ENCODE measurements at regions not wholly inside any gene's neighbourhood (a gene's known extent, or its start where the extent isn't known, plus 50 kb on each side); places are given as distances from the start of the nearest gene placed in this dataset.

DNA sequence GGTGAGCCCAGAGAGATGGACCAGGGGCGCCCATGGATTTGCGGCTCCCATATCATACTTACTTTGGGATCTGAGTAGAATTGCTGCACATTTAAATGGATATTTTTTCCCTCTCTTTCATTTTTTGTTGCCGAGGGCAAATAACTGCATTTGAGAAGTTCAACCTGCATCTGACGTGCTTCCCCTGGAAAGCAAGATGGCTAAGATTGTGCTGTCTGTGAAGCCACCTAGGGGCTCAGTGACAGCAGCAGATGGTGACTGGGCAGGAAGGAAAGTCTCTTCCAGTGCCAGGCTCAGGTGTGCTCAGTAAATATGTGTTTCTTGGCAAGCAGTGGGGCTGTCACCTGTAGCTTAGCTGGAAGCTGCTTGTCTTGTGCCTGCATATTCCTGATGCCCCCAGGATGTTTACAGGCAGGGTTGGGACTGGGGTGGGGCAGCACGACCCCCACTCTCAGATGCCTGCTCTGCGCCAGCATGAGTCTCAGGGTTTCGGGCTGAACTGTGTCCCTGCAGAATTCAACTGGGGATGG, 59.8 kb upstream of the ETV3 start:
- no peaks in the 10 kb centered on the region for H4K20me1 ChIP-seq (replicated peaks; ENCODE audit: control insufficient read depth, extremely low read depth, insufficient read depth, low read length)
- H2AFZ ChIP-seq (ENCODE audit: low read depth, low read length): no peak overlapping the region
- CTCF ChIA-PET: interaction anchor here (0.8 kb wide), 1 partner anchor 108 kb away, joined by 3 read pairs; no protein-coding TSS in a partner anchor
- DNase-seq (ENCODE audit: low read depth, low spot score): no peak
- H3K27ac ChIP-seq (ENCODE audit: insufficient read depth, low read depth, low read length): no peak overlapping the region
- no peak overlapping the region for H3K4me2 ChIP-seq (ENCODE audit: insufficient read depth, low read length)
- intact Hi-C loops (cut with micrococcal nuclease) (no loop called here), dilution Hi-C loops (cut with MboI; ENCODE audit: extremely low pct_ligation_motif_present, low sequenced_read_pairs) (no loop called here)
- no peaks in the 10 kb centered on the region for H3K79me2 ChIP-seq (ENCODE audit: control insufficient read depth, insufficient read depth, low read length)
- FAIRE-seq: no peak
- BruUV-seq (replicated peaks): no TSS peak
- H3K27me3 ChIP-seq (ENCODE audit: control insufficient read depth in 2 of 2, insufficient read depth in 2 of 2, low read length in 2 of 2): peaks cover 4 to 8% of the 10 kb centered on the region in 2 experiments
- no peaks in the 10 kb centered on the region for H3K9me1 ChIP-seq (replicated peaks; ENCODE audit: control insufficient read depth, extremely low read depth, insufficient read depth, low read length)
- TF ChIP-seq JUN (IDR thresholded peaks at IDR 0.05; ENCODE audit: borderline replicate concordance, insufficient read depth, insufficient read length, low read depth): no peak
- no peak for TF ChIP-seq EZH2 (IDR thresholded peaks at IDR 0.05; ENCODE audit: borderline replicate concordance, low read depth, low read length, severe bottlenecking)
- TF ChIP-seq POLR2AphosphoS5 (IDR thresholded peaks at IDR 0.05; ENCODE audit: insufficient read depth, low read depth, low read length): no peak
- no peak for TF ChIP-seq POLR2A (IDR thresholded peaks at IDR 0.05; ENCODE audit: low read depth, low read length)
- TF ChIP-seq, protein P1, sequence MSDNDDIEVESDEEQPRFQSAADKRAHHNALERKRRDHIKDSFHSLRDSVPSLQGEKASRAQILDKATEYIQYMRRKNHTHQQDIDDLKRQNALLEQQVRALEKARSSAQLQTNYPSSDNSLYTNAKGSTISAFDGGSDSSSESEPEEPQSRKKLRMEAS (IDR thresholded peaks at IDR 0.05; ENCODE audit: insufficient read depth, insufficient read length): no peak
- TF ChIP-seq, protein P2, sequence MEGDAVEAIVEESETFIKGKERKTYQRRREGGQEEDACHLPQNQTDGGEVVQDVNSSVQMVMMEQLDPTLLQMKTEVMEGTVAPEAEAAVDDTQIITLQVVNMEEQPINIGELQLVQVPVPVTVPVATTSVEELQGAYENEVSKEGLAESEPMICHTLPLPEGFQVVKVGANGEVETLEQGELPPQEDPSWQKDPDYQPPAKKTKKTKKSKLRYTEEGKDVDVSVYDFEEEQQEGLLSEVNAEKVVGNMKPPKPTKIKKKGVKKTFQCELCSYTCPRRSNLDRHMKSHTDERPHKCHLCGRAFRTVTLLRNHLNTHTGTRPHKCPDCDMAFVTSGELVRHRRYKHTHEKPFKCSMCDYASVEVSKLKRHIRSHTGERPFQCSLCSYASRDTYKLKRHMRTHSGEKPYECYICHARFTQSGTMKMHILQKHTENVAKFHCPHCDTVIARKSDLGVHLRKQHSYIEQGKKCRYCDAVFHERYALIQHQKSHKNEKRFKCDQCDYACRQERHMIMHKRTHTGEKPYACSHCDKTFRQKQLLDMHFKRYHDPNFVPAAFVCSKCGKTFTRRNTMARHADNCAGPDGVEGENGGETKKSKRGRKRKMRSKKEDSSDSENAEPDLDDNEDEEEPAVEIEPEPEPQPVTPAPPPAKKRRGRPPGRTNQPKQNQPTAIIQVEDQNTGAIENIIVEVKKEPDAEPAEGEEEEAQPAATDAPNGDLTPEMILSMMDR (IDR thresholded peaks at IDR 0.05; ENCODE audit: extremely low read depth in 1 of 2, insufficient read depth in 1 of 2, low read depth in 1 of 2, low read length in 2 of 2): no peak
- no peak for TF ChIP-seq GATA2 (IDR thresholded peaks at IDR 0.05; ENCODE audit: insufficient read depth, insufficient read length, low read depth, low read length)
- no peak for TF ChIP-seq MYC (IDR thresholded peaks at IDR 0.05; ENCODE audit: low read depth, low read length)
- TF ChIP-seq FOS (IDR thresholded peaks at IDR 0.05; ENCODE audit: borderline replicate concordance, insufficient read depth, low read length): no peak
- POLR2A ChIA-PET: no interaction called here
- no peaks in the 10 kb centered on the region for H3K36me3 ChIP-seq (ENCODE audit: control insufficient read depth in 2 of 2, extremely low read depth in 1 of 2, insufficient read depth in 2 of 2, low read length in 2 of 2)
- H3K9ac ChIP-seq (replicated peaks; ENCODE audit: extremely low read depth, insufficient read depth, low read length): no peak overlapping the region
- no peaks in the 10 kb centered on the region for H3K9me3 ChIP-seq (replicated peaks; ENCODE audit: control insufficient read depth, insufficient read depth, low read length)
- no peak overlapping the region for H3K4me3 ChIP-seq (replicated peaks in 1 of 3; ENCODE audit: insufficient read depth in 1 of 3, low read depth in 1 of 3, low read length in 3 of 3)
- no peaks in the 10 kb centered on the region for H3K4me1 ChIP-seq (ENCODE audit: control insufficient read depth, extremely low read depth, insufficient read depth, low read length)

All from endothelial cell of umbilical vein (primary cell).